NCI-H146 treated with DMSO at 0.1 percent for 48 hours (cell line): ENCODE measurements at regions not wholly inside any gene's neighbourhood (a gene's known extent, or its start where the extent isn't known, plus 50 kb on each side); places are given as distances from the start of the nearest gene placed in this dataset.

ENCODE experiments used
- DNase-seq: peaks from one replicate; lab custom pipeline; 2025; ENCODE audit not compliant: unreplicated experiment; lab: John Stamatoyannopoulos, UW

DNA sequence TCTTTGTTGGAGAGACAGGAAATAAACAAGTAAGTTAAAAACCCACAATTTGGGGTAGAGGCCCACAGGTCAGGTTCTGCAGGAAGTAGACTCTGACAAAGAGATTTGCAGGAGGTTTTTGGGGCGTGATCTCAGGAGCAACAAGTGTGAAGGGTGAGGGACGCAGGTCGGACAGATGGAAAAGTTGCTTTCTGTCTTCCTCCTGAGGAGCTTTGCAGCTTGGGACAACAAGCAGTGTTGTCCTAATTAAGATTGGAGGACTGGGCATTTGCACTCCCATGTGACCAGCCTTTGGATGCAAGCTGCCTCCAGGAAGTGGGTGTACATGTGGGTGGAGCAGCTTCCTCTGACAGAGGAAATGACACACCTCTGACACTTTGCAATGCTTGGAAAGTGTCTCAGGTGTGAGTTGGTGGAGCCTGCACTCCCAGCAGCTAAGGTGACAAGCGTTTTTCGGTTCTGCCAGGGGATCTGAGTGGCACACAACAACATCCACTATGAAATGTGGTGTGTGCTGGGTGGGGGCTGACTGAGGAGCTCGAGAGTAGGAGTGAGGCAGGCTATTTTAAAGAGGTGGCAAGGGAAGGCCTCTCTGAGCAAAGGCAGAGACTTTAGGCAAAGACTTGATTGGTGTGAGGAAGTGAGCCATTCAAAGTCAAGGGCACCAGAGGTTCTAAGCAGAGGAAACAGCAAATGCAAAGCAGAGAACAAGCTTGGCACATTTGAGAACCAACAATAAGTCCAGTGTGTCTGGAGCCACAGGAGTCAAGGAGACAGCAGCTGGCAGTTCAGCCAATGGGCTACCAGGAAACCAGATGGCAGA lies 339.8 kb upstream of the GATB start:
- DNase-seq: no peak

DNA sequence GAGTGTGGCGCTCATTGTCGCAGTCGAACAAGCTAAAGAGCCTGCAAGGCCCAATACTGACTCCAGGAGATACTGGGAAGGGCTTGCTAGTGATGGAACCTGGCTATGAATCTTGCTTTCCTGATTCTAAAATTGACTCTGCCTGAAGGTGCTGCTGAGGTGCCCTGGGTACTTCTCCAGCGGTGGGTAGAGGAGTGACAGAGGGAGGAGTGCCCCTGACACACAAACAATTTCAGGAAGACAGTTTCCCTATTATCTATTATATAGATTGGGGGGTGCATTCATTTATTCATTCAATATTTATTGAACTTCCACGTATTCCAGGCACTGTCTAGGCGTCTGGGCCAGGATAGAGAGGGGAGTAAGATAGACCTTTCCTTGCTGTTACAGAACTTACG lies 339.2 kb upstream of the GATB start:
- DNase-seq: no peak

DNA sequence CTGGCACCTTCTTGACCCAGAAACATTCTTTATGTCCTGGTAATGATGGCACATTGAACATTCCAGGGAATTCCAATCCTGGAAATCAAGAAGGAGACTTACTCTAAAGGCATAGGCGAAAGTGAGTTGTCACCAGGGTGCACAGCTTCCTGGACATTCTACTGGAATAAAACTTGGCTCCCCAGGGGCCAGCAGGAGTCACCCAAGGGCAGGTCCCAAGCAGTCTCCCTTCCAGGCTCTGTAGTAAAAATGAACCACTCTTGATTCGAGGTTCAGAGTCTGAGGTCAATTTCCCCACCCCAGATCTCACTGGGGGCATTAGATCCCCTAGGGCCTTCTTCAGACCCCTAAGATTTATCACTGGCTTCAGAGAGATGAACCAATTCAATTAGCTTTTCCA lies 338.7 kb upstream of the GATB start:
- DNase-seq: no peak

DNA sequence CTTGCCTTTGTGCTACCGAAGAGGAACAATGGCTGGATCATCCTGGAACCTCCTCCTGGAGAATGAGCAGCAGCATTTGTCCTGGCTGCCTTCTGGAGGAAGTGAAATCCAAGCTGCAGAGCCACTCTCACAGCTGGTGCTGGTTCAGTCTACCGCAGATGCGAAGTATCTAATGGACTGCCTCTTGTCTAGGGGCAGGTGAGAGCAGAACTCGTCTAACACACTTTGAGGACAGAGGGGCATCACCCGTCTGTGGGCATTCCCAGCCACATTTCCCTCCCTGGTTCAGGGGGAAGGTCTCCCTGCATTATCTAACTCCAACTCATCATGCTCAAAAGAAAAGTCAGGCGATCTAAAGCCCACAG lies 338.2 kb upstream of the GATB start:
- no peak for DNase-seq

DNA sequence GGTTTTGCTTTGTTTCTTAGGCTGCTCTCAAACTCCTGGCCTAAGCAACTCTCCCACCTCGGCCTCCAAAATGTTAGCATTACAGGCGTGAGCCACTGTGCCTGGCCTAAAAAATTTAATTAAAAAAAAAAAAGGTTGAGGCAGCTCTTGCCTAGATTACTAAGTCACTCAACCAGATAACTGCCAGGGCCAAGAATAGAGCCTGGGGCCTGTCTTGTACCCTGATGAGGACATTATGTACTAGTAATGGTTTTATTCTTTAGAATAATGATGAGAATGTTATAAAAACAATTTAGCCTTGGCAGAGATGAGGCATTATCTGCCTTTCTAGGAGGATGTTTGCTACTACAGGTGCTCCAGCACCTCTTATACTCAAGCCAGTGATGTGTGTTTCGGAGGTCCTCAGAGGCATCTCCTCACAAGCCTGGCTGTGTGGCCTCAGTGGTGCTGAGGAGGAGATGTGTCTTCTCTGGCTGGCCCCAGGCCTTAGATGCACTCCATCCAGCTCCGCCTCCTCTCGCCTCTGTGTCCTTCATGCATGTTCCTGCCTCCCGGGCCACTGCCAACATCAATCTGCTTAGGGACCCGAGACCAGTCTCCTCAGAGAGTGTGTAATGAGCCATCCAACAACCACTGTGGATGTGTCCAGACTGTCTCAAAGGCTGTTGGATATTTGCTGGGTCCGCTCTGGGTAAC lies 337.7 kb upstream of the GATB start:
- DNase-seq: no peak

DNA sequence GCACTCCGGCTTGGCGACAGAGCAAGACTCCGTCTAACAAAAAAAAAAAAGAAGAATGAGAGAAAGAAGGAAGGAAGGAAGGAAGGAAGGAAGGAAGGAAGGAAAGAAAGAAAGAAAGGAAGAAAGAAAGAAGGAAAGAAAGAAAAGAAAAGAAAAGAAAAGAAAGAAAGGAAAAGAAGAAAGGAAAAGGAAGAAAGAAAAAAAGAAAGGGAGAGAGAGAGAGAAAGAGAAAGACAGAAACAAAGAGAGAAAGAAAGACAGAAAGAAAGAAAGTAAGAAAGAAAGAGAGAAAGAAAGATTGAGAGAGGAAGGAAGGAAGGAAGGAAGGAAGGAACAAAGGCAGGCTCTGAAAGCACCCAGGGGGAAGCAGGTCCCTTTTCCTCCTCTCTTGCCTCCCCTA lies 336.6 kb upstream of the GATB start:
- DNase-seq: no peak

DNA sequence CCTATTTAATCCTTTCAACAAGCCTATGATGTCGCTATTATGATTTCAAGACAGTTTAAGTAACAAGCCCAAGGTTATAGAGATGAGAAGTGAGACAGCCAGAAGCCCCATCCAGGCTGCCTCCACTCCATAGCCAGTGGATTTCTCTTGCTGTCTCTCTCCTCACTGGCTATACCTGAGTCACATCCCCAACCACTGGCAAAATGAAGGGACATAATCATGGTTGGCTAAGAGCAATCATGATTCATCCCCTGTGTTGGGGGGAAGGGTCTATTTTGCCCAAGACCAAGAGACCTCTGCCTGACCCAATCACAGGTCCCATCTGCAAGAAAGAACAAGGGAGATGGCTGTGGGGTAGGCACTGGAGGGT lies 334.9 kb upstream of the GATB start:
- DNase-seq: no peak

DNA sequence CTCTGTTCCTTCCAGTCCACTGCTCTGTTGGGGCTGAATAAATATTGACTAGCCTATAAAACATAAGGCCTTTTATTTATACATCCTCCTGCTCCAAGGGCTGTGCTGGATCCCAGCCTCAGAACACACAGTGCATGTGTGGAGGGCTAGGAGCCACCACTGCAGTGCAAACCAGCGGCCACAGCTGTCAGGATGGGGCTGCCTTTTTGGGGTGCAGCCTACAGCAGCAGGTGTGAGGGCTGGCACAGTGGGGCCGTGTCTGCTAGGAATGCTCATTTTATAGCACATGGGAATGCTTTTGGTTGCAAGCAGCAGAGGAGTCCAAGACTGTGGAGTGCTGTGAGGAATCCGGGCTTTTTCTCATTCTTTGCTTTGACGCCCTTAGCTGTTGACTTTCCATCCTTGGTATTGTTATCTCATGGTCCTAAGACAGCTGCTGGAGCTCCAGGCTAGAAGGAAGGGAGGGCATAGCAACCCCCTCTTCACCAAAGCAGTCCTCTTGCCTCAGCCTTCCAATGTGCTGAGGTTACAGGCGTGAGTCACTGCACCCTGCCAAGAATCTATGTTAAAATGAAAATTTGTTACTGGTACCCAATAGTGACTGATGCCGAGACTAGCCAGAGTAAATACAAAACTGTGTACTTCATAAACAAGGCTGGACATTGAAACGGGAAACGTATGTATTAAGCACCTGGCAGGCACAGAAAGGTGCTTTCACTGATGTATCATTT lies 334.3 kb upstream of the GATB start:
- peak; percentile 73 for DNase-seq

DNA sequence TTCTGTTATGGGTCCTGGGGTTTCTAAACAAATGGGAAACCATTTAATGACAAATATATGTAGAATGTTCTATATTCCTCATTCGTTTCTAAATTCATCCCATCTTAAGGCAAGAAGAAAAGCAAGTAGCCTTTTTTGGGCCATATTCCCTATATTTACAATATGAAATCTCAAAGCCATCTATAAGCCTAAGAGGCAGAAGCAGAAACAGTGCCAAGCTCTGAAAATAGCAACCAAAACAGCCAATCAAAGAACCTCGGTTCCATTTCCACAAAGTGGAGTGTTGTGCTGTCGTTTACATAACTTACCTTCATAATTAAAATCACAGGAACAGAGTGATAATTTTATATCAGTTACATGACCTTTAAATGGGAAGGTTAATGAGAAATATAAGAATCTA lies 330.6 kb upstream of the GATB start:
- no peak for DNase-seq

DNA sequence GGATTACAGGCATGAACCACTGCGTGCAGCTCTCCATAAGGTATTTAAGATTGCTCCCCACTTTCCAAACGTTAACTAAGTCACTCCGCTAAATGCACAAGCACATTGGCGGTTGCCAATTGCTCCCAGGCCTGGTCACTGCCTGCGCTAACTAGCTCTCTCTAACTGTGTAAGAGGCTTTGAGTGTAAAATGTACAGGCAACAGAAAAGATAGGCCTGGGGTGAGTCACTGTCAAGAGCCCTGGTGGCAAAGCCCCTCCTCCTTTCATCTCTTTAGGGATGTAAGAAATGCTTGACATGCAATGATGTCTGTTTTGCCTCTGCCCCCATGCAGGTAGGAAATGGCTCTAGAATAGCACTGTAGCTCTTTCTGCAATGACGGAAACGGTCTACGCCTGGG lies 329.7 kb upstream of the GATB start:
- DNase-seq: no peak

DNA sequence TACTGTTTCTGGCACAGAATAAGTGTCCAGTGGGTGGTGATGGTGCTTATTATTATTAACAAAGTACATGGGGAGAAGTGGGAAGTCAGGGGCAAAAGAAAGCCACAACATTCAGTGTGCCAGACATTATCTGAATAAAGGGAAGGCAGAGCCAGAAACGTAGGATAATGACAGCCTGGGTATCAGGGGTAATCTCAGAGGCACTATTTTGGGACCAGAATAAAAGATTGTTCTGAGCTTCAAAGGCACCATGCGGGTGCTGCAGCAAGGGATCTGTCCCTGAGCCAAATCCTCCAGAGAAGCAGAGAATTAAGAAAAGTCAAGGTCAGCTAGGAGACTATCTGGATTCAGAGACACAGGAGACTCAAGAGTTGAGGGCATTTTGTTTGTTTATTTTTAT lies 328.8 kb upstream of the GATB start:
- no peak for DNase-seq

DNA sequence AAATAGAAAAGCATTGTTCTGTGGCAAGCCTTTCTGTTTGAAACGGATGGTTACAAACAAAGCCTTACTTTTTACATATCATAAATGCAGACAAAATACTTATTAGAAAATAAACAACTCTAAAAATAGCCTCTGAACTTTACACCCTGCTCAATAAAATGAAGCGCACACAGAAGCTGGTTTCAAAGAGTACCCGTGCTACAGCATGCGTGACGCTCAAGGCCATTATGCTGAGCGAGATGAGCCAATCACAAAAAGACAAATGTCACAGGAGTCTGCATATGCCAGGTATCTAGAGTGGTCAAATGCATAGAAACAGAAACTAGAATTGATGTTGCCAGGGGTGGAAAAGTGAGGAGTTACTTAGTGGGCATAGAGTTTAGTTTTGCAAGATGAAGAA lies 326.5 kb upstream of the GATB start:
- DNase-seq: no peak

DNA sequence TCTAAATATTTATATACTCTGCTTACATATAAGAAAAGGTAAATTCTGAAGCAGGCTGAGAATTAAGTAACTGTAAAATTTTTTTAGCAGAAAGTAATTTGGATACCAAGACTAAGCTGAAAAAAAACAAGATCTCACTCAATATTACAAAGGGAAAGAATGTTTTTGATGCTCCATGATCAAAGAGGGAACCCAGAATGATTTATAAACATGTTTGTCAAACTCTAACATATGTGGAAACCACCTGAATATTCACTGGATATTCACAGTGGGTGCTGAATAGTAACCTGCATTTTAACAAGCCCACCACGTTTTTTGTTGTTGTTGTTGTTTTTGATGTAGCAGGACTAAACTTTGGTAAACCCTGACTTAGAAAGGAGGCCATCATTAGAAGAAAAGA lies 324.9 kb upstream of the GATB start:
- no peak for DNase-seq

DNA sequence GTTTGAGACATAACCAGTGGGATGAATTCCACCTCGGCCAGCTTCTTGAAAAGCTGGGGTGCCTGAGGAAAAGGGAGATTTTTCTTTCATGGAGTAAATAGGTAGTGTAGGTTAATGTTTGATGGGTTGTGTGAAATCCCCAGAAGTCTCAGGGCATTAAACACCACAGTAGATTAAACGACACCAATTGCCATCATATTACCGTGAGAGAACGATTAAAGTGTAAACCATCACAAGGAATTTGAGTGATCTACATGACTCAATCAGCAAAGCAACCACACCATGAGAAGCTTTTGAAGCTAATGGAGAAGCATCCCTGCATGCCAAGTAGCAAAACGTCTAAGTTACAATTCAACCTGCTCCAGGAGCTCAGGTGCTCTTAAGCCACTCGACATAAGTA lies 322.5 kb upstream of the GATB start:
- no peak for DNase-seq

DNA sequence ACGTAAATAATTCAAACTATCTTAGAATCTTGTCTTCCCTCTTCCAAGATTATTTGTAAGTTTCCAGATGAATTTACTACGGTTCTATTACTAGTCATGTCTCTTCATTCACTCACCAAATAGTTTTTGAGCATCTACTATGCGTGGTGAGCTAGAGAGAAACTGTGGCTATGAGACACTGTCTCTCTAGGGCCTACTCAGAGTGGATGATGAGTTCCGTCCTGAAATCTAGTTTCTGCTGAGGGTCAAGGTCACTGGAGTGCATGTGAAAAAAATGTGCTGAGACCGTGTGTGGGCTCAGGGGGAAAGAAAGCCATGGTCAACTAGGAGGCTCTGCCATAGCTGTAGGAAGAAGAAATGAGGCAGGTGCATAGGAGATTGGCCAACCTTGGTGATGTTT lies 320.2 kb upstream of the GATB start:
- no peak for DNase-seq

DNA sequence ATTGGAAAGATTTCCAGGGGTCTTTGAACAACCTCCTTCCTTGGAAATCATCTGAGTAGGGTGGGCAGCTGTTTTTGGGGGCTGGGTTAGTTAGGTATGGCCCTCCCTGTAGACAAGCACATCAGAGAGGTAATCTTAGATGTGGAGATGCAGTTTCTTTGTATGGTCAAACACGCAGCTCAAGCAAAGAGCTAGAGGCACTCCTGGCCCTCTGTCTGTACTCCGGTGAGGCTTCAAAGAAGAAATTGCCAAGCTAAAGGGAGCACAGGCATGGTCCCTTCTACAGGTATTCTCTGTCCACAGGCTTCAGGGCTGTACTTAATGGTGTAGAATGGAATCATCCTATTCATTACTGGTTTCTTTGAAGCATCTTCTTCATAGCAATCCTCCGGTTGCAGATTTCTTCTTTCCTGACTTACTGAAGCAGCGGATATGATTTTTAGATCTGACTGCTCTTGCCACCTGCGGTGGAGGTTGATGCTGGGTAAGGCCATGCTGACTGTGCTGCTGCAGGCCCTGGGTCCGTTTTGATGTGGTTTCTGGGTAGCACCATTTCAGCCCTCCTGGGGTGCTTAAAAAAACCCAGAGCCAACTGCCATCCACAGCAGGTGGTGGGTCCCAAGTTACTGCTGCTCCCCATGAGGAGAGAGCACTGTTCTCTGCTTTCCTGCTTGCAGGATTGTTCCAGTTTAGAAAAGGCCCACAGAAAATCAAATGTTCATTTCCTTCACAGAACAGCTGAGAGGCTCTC lies 318.9 kb upstream of the GATB start:
- no peak for DNase-seq

DNA sequence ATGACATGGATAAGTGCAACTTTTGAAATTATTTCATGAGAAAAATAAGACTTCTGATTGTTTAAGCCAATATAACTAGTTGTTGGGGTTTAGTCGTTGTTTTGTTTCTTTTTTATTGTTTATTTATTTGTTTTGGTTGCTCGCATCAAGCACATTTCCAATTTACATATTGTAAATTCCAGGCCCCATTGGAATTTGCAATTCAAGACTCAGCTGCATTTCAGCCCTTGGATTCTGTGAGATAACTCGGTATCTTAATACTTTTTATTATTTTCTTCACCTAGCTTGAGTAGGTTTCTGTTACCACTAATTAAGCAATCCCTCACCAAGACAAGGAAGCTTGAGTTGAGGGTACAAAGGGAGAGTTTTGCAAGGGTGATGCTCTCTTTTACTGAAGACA lies 318.3 kb upstream of the GATB start:
- DNase-seq: no peak

DNA sequence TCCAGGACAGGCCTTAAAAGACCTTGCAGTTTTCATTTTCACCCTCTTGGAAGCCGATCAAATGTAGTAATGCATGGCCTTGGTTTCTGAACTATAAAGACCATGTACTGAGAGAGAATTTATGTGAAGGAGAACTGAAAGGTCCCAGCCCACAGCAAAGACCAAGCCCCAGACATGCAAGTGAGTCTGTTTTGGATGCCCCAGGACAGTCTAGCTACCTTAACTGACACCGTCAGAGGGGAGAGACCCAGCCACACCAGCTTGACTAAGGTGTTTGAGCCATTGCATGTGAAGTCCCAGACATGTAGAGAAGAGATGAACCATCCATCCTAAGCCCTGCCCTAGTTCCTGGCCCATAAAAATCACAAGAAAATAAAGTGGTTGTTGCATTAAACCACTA lies 316.8 kb upstream of the GATB start:
- DNase-seq: no peak

DNA sequence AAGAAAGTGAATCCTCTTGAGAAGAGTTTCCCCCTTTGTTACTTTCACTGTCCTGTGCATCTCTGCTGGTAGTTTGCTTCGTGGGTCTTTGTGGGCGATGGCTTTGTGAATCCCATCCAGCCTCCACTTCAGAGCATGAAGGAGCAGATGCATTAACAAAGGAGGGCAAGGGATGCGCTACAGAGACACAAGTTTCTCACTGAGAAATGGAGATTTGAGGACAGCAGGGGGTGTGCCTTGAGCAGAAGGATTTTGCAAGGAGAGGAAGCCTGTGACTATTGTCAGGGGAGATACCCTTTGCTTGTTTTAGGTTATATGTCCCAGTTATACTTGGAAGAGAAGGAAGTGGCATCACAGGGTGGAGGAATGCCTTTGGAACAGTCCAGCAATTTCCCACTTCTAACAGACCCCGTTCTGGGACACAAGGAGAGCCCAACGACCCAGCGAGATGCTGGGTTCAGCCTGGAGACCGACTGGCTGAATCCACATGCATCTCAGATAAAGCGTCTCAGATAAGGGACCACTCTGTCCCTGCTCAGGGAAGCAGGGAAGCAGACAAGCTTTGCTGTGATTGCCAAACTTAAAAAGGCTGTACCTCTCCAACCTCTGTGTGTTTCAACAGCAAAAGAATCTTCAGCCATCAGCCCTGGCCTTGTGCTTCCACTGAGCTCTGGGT lies 314.6 kb upstream of the GATB start:
- DNase-seq: no peak

DNA sequence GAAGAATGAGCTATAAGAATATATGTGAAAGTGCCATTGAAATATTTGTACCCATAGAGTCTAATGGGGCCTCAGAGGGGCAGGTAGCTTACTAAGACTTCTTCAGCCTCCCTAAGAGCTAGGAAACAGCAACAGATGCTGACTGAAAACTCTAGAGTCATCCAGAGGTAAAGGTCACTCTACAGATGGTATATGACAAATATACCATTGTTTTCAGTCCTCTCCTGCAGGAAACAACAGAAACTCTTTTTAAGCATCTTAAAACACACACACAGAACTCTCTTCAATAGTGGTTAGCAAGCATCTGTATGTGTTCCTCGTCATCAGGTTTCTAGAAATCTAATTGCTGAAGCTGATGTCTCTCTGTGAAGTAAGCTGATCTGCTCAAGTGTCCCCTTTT lies 313.8 kb upstream of the GATB start:
- DNase-seq: no peak

DNA sequence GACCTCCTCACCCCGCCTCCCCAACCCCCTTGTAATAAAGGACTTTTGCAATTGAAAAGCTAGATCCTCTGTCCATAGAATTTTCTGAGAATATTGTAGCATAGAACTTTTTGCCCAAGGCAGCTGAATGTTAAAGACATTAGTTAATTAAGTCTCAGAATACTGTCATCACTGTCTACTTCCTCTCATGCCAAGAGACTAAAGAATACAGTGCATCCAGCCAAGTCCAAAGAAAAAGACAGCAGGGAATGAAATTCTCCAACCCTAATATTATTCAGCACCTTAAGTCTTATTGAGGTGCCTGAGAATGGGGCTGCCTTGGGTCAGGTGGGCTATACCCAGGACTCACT lies 313.3 kb upstream of the GATB start:
- no peak for DNase-seq
